Sigmoid colon (tissue), 6 donors: ENCODE measurements at regions not wholly inside any gene's neighbourhood (a gene's known extent, or its start where the extent isn't known, plus 50 kb on each side); places are given as distances from the start of the nearest gene placed in this dataset.

Experiments used
- DNase-seq: peaks from one replicate; pipeline ENCODE4 v3.0.0-alpha.2; 2019
- H3K27ac ChIP-seq, 4 donors: fragments of 200-600 bp; sonication (generic); one replicate each; pipeline ENCODE4 v1.5.1; 2016 to 2019; ENCODE audit warnings: mild to moderate bottlenecking in 1 of 4
- H3K27me3 ChIP-seq, 3 donors: fragments of 200-600 bp; sonication (generic); one replicate each; pipeline ENCODE4 v1.5.1; 2019; ENCODE audit warnings: mild to moderate bottlenecking in 1 of 3
- H3K36me3 ChIP-seq, 4 donors: fragments of 200-600 bp; sonication (generic); one replicate each; pipeline ENCODE4 v1.5.1; 2016 to 2019
- H3K4me1 ChIP-seq, 4 donors: fragments of 200-600 bp; sonication (generic); one replicate each; pipeline ENCODE4 v1.5.1; 2017 to 2019
- H3K4me3 ChIP-seq, 4 donors: fragments of 200-600 bp; sonication (generic); one replicate each; pipeline ENCODE4 v1.5.1; 2017 to 2019; ENCODE audit warnings: mild to moderate bottlenecking in 2 of 4, moderate library complexity in 1 of 4
- H3K9me3 ChIP-seq, 4 donors: fragments of 200-600 bp in 3 of 4; sonication (generic) in 3 of 4; one replicate each; pipeline versions ENCODE4 v1.5.1 to v1.6.1; 2013 to 2019
- CTCF ChIP-seq, 4 experiments: fragments of 450-650 bp in 3 of 4; fragments of 200-600 bp in 1 of 4; IDR thresholded peaks; one replicate each; pipeline ENCODE4 v1.5.1; 2016 to 2019; ENCODE audit warnings: antibody characterized with exemption in 4 of 4, mild to moderate bottlenecking in 3 of 4, moderate library complexity in 2 of 4
- EP300 ChIP-seq, 4 donors: sonication (generic); formaldehyde crosslinking; IDR thresholded peaks; one replicate each; pipeline ENCODE4 v1.6.1; 2017; ENCODE audit warnings: antibody characterized with exemption in 4 of 4
- POLR2A ChIP-seq, 2 donors: fragments of 450-650 bp; IDR thresholded peaks; one replicate each; pipeline ENCODE4 v1.6.1; 2016; ENCODE audit warnings: antibody characterized with exemption in 2 of 2, mild to moderate bottlenecking in 2 of 2, moderate library complexity in 2 of 2
- POLR2AphosphoS5 ChIP-seq, 4 donors: sonication (generic); formaldehyde crosslinking; IDR thresholded peaks; one replicate each; pipeline ENCODE4 v1.6.1; 2017; ENCODE audit warnings: antibody characterized with exemption in 4 of 4
- WGBS, 2 donors: extraction: QIAGEN DNeasy Blood & Tissue Kit; methylation state at CpG; one replicate each; pipeline ENCODE4 v1.1.7; 2013; 5-methylcytosine and 5-hydroxymethylcytosine counted together
- intact Hi-C: fragments of 100-400 bp; cut with DNase I; formaldehyde crosslinking; loops from one replicate; pipeline ENCODE4 v1.15.1; 2023
- donor health status: healthy with polysubstance abuse.
- donor health status: healthy.

- intact Hi-C loops: no loop called here
- DNase-seq: no peak
- TF ChIP-seq POLR2AphosphoS5 (IDR thresholded peaks at IDR 0.05) (no peak), CTCF (IDR thresholded peaks at IDR 0.05) (no peak), POLR2A (IDR thresholded peaks at IDR 0.05) (no peak), EP300 (IDR thresholded peaks at IDR 0.05) (no peak)
- no peaks in the 10 kb centered on the region for H3K36me3 ChIP-seq
- no peaks in the 10 kb centered on the region for H3K27me3 ChIP-seq
- H3K27ac ChIP-seq: no peak overlapping the region
- no peaks in the 10 kb centered on the region for H3K9me3 ChIP-seq
- H3K4me1 ChIP-seq: no peaks in the 10 kb centered on the region
- 73 to 89% methylated on average over 4 of the region's 4 CpGs for WGBS, 2 donors
- H3K4me3 ChIP-seq: no peak overlapping the region
These were observed 59.2 kb upstream of the RCBTB2 start for GRCh38 chr13:48591889-48592687.

- no peaks in the 10 kb centered on the region for H3K9me3 ChIP-seq
- intact Hi-C loops: no loop called here
- WGBS, 2 donors: 45 to 75% methylated on average over 1 of the region's 1 CpG
These were observed 59.8 kb upstream of the RCBTB2 start for GRCh38 chr13:48592688-48593049.

GRCh38 chr13:48593536-48593935 lies 60.2 kb upstream of the CYSLTR2 start:
- Histone ChIP-seq H3K4me1 (no peaks in the 10 kb centered on the region), H3K27ac (no peak overlapping the region), H3K36me3 (no peaks in the 10 kb centered on the region), H3K9me3 (no peaks in the 10 kb centered on the region), H3K4me3 (no peak overlapping the region), H3K27me3 (no peaks in the 10 kb centered on the region)
- 89 to 91% methylated on average over 4 of the region's 4 CpGs for WGBS, 2 donors
- intact Hi-C loops: no loop called here
- DNase-seq: no peak
- TF ChIP-seq EP300 (IDR thresholded peaks at IDR 0.05) (no peak), CTCF (IDR thresholded peaks at IDR 0.05) (no peak), POLR2AphosphoS5 (IDR thresholded peaks at IDR 0.05) (no peak), POLR2A (IDR thresholded peaks at IDR 0.05) (no peak)

More at GRCh38 chr13:48592688-48593049, 59.8 kb upstream of the RCBTB2 start:
- no peak for DNase-seq
- Histone ChIP-seq H3K27me3 (no peaks in the 10 kb centered on the region), H3K4me1 (no peaks in the 10 kb centered on the region), H3K36me3 (no peaks in the 10 kb centered on the region), H3K4me3 (no peak overlapping the region), H3K27ac (no peak overlapping the region)
- TF ChIP-seq EP300 (IDR thresholded peaks at IDR 0.05): no peak
- no peak for TF ChIP-seq CTCF (IDR thresholded peaks at IDR 0.05)

GRCh38 chr13:48594096-48594815 lies 59.5 kb upstream of the CYSLTR2 start:
- no peaks in the 10 kb centered on the region for H3K9me3 ChIP-seq
- H3K4me1 ChIP-seq: no peaks in the 10 kb centered on the region
- no peaks in the 10 kb centered on the region for H3K27me3 ChIP-seq
- WGBS, 2 donors: 51 to 81% methylated on average over 6 of the region's 6 CpGs
- H3K4me3 ChIP-seq: no peak overlapping the region
- no peak overlapping the region for H3K27ac ChIP-seq
- no peak for DNase-seq
- H3K36me3 ChIP-seq: no peaks in the 10 kb centered on the region
- intact Hi-C loops: no loop called here
- TF ChIP-seq CTCF (IDR thresholded peaks at IDR 0.05): no peak
- TF ChIP-seq EP300 (IDR thresholded peaks at IDR 0.05): no peak
- no peak for TF ChIP-seq POLR2AphosphoS5 (IDR thresholded peaks at IDR 0.05)
- TF ChIP-seq POLR2A (IDR thresholded peaks at IDR 0.05): no peak
